Keratinocyte (primary cell): ENCODE measurements at regions not wholly inside any gene's neighbourhood (a gene's known extent, or its start where the extent isn't known, plus 50 kb on each side); places are given as distances from the start of the nearest gene placed in this dataset.

Source experiments
- DNase-seq: peaks from one replicate; pipeline ENCODE4 v3.0.0-alpha.2; 2011; ENCODE audit warnings: low read depth, missing footprints, low spot score
- FAIRE-seq: peaks from 2 replicates; lab custom pipeline; 2011; peaks lifted over from hg19 to GRCh38; lab: Jason Lieb, UNC
- H2AFZ ChIP-seq: 2 replicates; pipeline ENCODE4 v1.6.0; 2012; ENCODE audit warnings: low read length, control low read depth, inconsistent platforms; ENCODE audit not compliant: control insufficient read depth
- H3K27ac ChIP-seq: 2 replicates; pipeline ENCODE4 v1.5.1; 2011; ENCODE audit warnings: low read length; ENCODE audit not compliant: control insufficient read depth, insufficient read depth
- H3K27me3 ChIP-seq: 3 replicates; pipeline ENCODE4 v1.6.0; 2011; ENCODE audit warnings: low read length; ENCODE audit not compliant: control insufficient read depth, insufficient read depth; ENCODE audit errors: extremely low read depth
- H3K36me3 ChIP-seq, 2 experiments: 2 replicates in 1 of 2; 3 replicates in 1 of 2; pipeline ENCODE4 v1.5.1; 2011; ENCODE audit warnings: low read length in 2 of 2, mild to moderate bottlenecking in 1 of 2; ENCODE audit not compliant: control insufficient read depth in 2 of 2, insufficient read depth in 2 of 2; ENCODE audit errors: extremely low read depth in 1 of 2
- H3K4me1 ChIP-seq: 3 replicates; pipeline ENCODE4 v1.5.1; 2011; ENCODE audit warnings: low read length; ENCODE audit not compliant: control insufficient read depth, insufficient read depth; ENCODE audit errors: extremely low read depth
- H3K4me2 ChIP-seq: 3 replicates; pipeline ENCODE4 v1.6.0; 2011; ENCODE audit warnings: low read depth, low read length; ENCODE audit not compliant: control insufficient read depth, insufficient read depth; ENCODE audit errors: extremely low read depth
- H3K4me3 ChIP-seq, 3 experiments: fragments of 200-600 bp in 1 of 3; sonication (generic) in 1 of 3; 2 replicates in 2 of 3; 3 replicates in 1 of 3; pipeline ENCODE4 v1.5.1; 2011 to 2016; ENCODE audit warnings: low read length in 3 of 3, mild to moderate bottlenecking in 3 of 3, control low read depth in 2 of 3, inconsistent platforms in 1 of 3, low read depth in 1 of 3, mixed read lengths in 1 of 3, mixed run types in 1 of 3, moderate library complexity in 1 of 3; ENCODE audit not compliant: control insufficient read depth in 2 of 3, insufficient read depth in 2 of 3; ENCODE audit errors: extremely low read depth in 1 of 3
- H3K79me2 ChIP-seq: 2 replicates; pipeline ENCODE4 v1.6.0; 2012; ENCODE audit warnings: low read length; ENCODE audit not compliant: control insufficient read depth, insufficient read depth
- H3K9ac ChIP-seq: 3 replicates; pipeline ENCODE4 v1.6.0; 2011; ENCODE audit warnings: low read length; ENCODE audit not compliant: control insufficient read depth, insufficient read depth; ENCODE audit errors: extremely low read depth
- H3K9me1 ChIP-seq: 3 replicates; pipeline ENCODE4 v1.6.0; 2011; ENCODE audit warnings: low read length; ENCODE audit not compliant: control insufficient read depth, insufficient read depth; ENCODE audit errors: extremely low read depth
- H3K9me3 ChIP-seq: 2 replicates; pipeline ENCODE4 v1.5.1; 2012; ENCODE audit warnings: low read depth, low read length; ENCODE audit not compliant: control insufficient read depth
- H4K20me1 ChIP-seq: 3 replicates; pipeline ENCODE4 v1.6.0; 2011; ENCODE audit warnings: low read length; ENCODE audit not compliant: control insufficient read depth, insufficient read depth; ENCODE audit errors: extremely low read depth
- EZH2 ChIP-seq: IDR thresholded peaks from one replicate; pipeline ENCODE4 v1.6.1; 2012; ENCODE audit warnings: inconsistent platforms, mild to moderate bottlenecking, low read length, moderate library complexity
- dilution Hi-C: fragments of 300-500 bp; cut with MboI; formaldehyde crosslinking; loops from one replicate; pipeline ENCODE4 v1.7.0; 2020; ENCODE audit warnings: low sequenced_read_pairs; ENCODE audit not compliant: extremely low pct_ligation_motif_present
- TF ChIP-seq, protein P1 (sequence below), 3 experiments: IDR thresholded peaks in 1 of 3; conservative IDR thresholded peaks in 1 of 3; optimal IDR thresholded peaks in 1 of 3; 2 replicates in 2 of 3; 3 replicates in 1 of 3; pipeline versions ENCODE3 to v1.5.1; 2011; ENCODE audit warnings: low read length in 3 of 3, mild to moderate bottlenecking in 3 of 3, moderate library complexity in 2 of 3, control low read depth in 1 of 3, inconsistent platforms in 1 of 3; ENCODE audit not compliant: insufficient read depth in 2 of 3; ENCODE audit errors: extremely low read depth in 1 of 3

GRCh38 chr15:100715571-100716455 lies 113.4 kb downstream of the ASB7 start:
- H3K27ac ChIP-seq, result no peak overlapping the region
- no peak overlapping the region for H2AFZ ChIP-seq
- no peak overlapping the region for H3K4me2 ChIP-seq
- H4K20me1 ChIP-seq, result no peaks in the 10 kb centered on the region
- dilution Hi-C loops, result no loop called here
- H3K4me1 ChIP-seq, result peaks cover 37% of the 10 kb centered on the region
- no peak overlapping the region for H3K4me3 ChIP-seq
- H3K9ac ChIP-seq, result no peak overlapping the region
- FAIRE-seq, result no peak
- H3K79me2 ChIP-seq, result no peaks in the 10 kb centered on the region
- H3K9me1 ChIP-seq, result peaks cover 3% of the 10 kb centered on the region
- DNase-seq, result no peak
- no peak for TF ChIP-seq EZH2
- TF ChIP-seq, protein P1, sequence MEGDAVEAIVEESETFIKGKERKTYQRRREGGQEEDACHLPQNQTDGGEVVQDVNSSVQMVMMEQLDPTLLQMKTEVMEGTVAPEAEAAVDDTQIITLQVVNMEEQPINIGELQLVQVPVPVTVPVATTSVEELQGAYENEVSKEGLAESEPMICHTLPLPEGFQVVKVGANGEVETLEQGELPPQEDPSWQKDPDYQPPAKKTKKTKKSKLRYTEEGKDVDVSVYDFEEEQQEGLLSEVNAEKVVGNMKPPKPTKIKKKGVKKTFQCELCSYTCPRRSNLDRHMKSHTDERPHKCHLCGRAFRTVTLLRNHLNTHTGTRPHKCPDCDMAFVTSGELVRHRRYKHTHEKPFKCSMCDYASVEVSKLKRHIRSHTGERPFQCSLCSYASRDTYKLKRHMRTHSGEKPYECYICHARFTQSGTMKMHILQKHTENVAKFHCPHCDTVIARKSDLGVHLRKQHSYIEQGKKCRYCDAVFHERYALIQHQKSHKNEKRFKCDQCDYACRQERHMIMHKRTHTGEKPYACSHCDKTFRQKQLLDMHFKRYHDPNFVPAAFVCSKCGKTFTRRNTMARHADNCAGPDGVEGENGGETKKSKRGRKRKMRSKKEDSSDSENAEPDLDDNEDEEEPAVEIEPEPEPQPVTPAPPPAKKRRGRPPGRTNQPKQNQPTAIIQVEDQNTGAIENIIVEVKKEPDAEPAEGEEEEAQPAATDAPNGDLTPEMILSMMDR (optimal IDR thresholded peaks at IDR 0.05 in 1 of 3, IDR thresholded peaks at IDR 0.05 in 1 of 3, conservative IDR thresholded peaks at IDR 0.05 in 1 of 3; ENCODE audit: extremely low read depth in 1 of 3, insufficient read depth in 2 of 3, low read length in 3 of 3), result no peak
- no peaks in the 10 kb centered on the region for H3K27me3 ChIP-seq
- no peaks in the 10 kb centered on the region for H3K36me3 ChIP-seq
- H3K9me3 ChIP-seq, result no peaks in the 10 kb centered on the region

DNA sequence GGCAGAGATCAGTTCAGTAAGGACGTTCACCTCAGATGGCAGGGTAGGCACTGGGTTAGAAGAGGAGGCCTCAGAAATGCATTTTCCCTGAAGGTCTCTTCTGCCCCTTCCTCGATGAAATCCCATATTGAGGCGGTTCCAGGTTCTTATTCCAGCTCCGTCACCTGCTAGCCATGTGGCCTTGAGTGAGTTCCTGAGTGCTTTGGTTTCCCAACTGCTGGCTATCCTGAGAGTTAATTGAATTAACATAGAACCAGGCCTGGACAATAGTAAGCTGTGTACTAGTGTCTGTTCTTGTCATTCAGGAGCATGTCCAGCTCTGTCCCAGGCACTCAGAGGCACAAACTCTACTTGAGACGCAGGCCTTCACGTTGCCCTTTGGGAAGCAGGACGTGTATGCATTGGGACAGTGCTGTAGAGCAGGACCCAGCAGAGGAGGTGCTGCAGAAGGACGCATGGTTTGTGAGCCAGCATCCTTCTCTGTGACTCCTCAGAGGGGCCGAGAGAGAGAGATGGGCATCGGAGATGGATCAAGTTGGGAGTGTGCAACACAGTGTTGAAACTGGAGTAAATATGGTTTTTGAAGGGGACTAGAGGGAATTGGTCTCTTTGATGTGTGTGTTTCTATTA lies 114.2 kb downstream of the ASB7 start:
- Histone ChIP-seq H3K9ac (no peak overlapping the region), H3K36me3 (no peaks in the 10 kb centered on the region), H3K9me1 (peaks cover 3% of the 10 kb centered on the region), H4K20me1 (no peaks in the 10 kb centered on the region), H2AFZ (no peak overlapping the region), H3K27me3 (no peaks in the 10 kb centered on the region), H3K4me2 (no peak overlapping the region), H3K27ac (no peak overlapping the region), H3K79me2 (no peaks in the 10 kb centered on the region), H3K4me1 (peaks cover 44% of the 10 kb centered on the region), H3K4me3 (no peak overlapping the region), H3K9me3 (no peaks in the 10 kb centered on the region)
- dilution Hi-C loops, result no loop called here
- FAIRE-seq (peak; percentile 34), DNase-seq (no peak)
- TF ChIP-seq, protein P1 (optimal IDR thresholded peaks at IDR 0.05 in 1 of 3, IDR thresholded peaks at IDR 0.05 in 1 of 3, conservative IDR thresholded peaks at IDR 0.05 in 1 of 3; ENCODE audit: extremely low read depth in 1 of 3, insufficient read depth in 2 of 3, low read length in 3 of 3), result no peak
- no peak for TF ChIP-seq EZH2
